Amygdala (tissue), 56 donors: ENCODE measurements at regions not wholly inside any gene's neighbourhood (a gene's known extent, or its start where the extent isn't known, plus 50 kb on each side); places are given as distances from the start of the nearest gene placed in this dataset.
"Not testable (repeated sequence)": the region's sequence is repeated elsewhere in the genome, so short reads cannot be mapped to it uniquely, and the experiment has no call there.

Experiments used
- DNase-seq, 56 donors: peaks; one replicate each; lab custom pipeline; 2025; lab: John Stamatoyannopoulos, UW

GRCh38 chr1:149274493-149274892, 171.1 kb upstream of the NBPF9 start:
- not testable (repeated sequence) for DNase-seq

- not testable (repeated sequence) for DNase-seq
Measured at GRCh38 chr1:149275802-149276201, 172.5 kb upstream of the NBPF9 start.

- not testable (repeated sequence) for DNase-seq
Measured at GRCh38 chr1:149276496-149276895, 173.1 kb upstream of the NBPF9 start.

- not testable (repeated sequence) for DNase-seq
Measured at GRCh38 chr1:149278156-149278555, 174.8 kb upstream of the NBPF9 start.

- not testable (repeated sequence) for DNase-seq
Measured at GRCh38 chr1:149279015-149279414, 175.7 kb upstream of the NBPF9 start.

GRCh38 chr1:149279512-149279911, 176.2 kb upstream of the NBPF9 start:
- DNase-seq, result not testable (repeated sequence)

- DNase-seq, result not testable (repeated sequence)
Measured at GRCh38 chr1:149284773-149285172, 181.4 kb upstream of the NBPF9 start.

- not testable (repeated sequence) for DNase-seq
Measured at GRCh38 chr1:149285205-149285604, 181.9 kb upstream of the NBPF9 start.

GRCh38 chr1:149285638-149286037, 182.3 kb upstream of the NBPF9 start:
- DNase-seq, result not testable (repeated sequence)

GRCh38 chr1:149288580-149288979, 185.2 kb upstream of the NBPF9 start:
- not testable (repeated sequence) for DNase-seq

- not testable (repeated sequence) for DNase-seq
Measured at GRCh38 chr1:149300478-149301218, 174.2 kb upstream of the NBPF19 start.

- not testable (repeated sequence) for DNase-seq
Measured at GRCh38 chr1:149301282-149301681, 173.6 kb upstream of the NBPF19 start.

GRCh38 chr1:149304796-149305195, 170.0 kb upstream of the NBPF19 start:
- not testable (repeated sequence) for DNase-seq

GRCh38 chr1:149307640-149308039, 167.2 kb upstream of the NBPF19 start:
- DNase-seq, result not testable (repeated sequence)

- not testable (repeated sequence) for DNase-seq
Measured at GRCh38 chr1:149314921-149315320, 159.9 kb upstream of the NBPF19 start.

- not testable (repeated sequence) for DNase-seq
Measured at GRCh38 chr1:149320971-149321731, 153.7 kb upstream of the NBPF19 start.

GRCh38 chr1:149321732-149322016, 153.2 kb upstream of the NBPF19 start:
- DNase-seq, result not testable (repeated sequence)

- not testable (repeated sequence) for DNase-seq
Measured at GRCh38 chr1:149330081-149330335, 144.8 kb upstream of the NBPF19 start.

- DNase-seq, result not testable (repeated sequence)
Measured at GRCh38 chr1:149336082-149336481, 138.8 kb upstream of the NBPF19 start.

- not testable (repeated sequence) for DNase-seq
Measured at GRCh38 chr1:149338221-149338691, 136.6 kb upstream of the NBPF19 start.

- not testable (repeated sequence) for DNase-seq
Measured at GRCh38 chr1:149338698-149339097, 136.1 kb upstream of the NBPF19 start.

- DNase-seq, result not testable (repeated sequence)
Measured at GRCh38 chr1:149349448-149349847, 125.4 kb upstream of the NBPF19 start.
